ENCODE measurements at regions not wholly inside any gene's neighbourhood (a gene's known extent, or its start where the extent isn't known, plus 50 kb on each side); places are given as distances from the start of the nearest gene placed in this dataset.

- TF ChIP-seq CTCF (IDR thresholded peaks at IDR 0.05) = no peak
- TF ChIP-seq POLR2A (IDR thresholded peaks at IDR 0.05) = no peak
These were observed 59.0 kb upstream of the NFE2L3 start for GRCh38 chr7:26093023-26093422.
